HepG2 (cell line): ENCODE measurements at regions not wholly inside any gene's neighbourhood (a gene's known extent, or its start where the extent isn't known, plus 50 kb on each side); places are given as distances from the start of the nearest gene placed in this dataset.

Source experiments
- ATAC-seq: fragments of 200-7000 bp; cut with Tn5 transposase; 3 replicates; pipeline ENCODE4 v1.9.1; 2020; ENCODE audit warnings: mild to moderate bottlenecking, moderate library complexity
- BruUV-seq: library from RNA; stranded (reverse); fragments of 400-500 nt; replicated peaks from 2 replicates; lab custom pipeline; 2021; lab: Mats Ljungman, UMichigan
- CTCF ChIA-PET: fragments of 300-600 bp; formaldehyde crosslinking; extraction: SDS; loops from one replicate; lab custom pipeline; 2021; ENCODE audit warnings: low total read pairs, inconsistent platforms, low intra/inter-chr PET ratio; lab: Yijun Ruan, JAX
- POLR2A ChIA-PET: fragments of 350-600 bp; sonication (Branson Sonifier 250); formaldehyde crosslinking; loops from one replicate; lab custom pipeline; 2020; ENCODE audit warnings: antibody characterized with exemption, inconsistent platforms; lab: Yijun Ruan, JAX
- DNase-seq: peaks from one replicate; pipeline ENCODE4 v3.0.0-alpha.2; 2015; ENCODE audit warnings: low spot score
- FAIRE-seq: peaks from 3 replicates; lab custom pipeline; 2011; peaks lifted over from hg19 to GRCh38; lab: Jason Lieb, UNC
- H2AFZ ChIP-seq: one replicate; pipeline ENCODE4 v1.6.1; 2011; ENCODE audit warnings: low read length, inconsistent platforms
- H3K27ac ChIP-seq: fragments of 300-600 bp; 3 replicates; pipeline ENCODE4 v1.8.0; 2011; ENCODE audit warnings: mixed run types, mild to moderate bottlenecking, mixed read lengths, low read length, inconsistent platforms; ENCODE audit not compliant: insufficient read depth; ENCODE audit errors: extremely low read length
- H3K27me3 ChIP-seq, 2 experiments: fragments of 200-600 bp in 1 of 2; 2 replicates in 1 of 2; 3 replicates in 1 of 2; pipeline versions ENCODE4 v1.6.0 to v1.8.0; 2011; ENCODE audit warnings: low read length in 2 of 2, mild to moderate bottlenecking in 2 of 2, moderate library complexity in 2 of 2, inconsistent platforms in 1 of 2; ENCODE audit not compliant: insufficient read depth in 2 of 2, control insufficient read depth in 1 of 2
- H3K36me3 ChIP-seq, 2 experiments: fragments of 200-600 bp in 1 of 2; replicated peaks in 1 of 2; 2 replicates in 1 of 2; 3 replicates in 1 of 2; pipeline versions ENCODE4 v1.5.1 to v1.8.0; 2011; ENCODE audit warnings: low read length in 2 of 2, inconsistent platforms in 1 of 2; ENCODE audit not compliant: insufficient read depth in 2 of 2, control insufficient read depth in 1 of 2
- H3K4me1 ChIP-seq: 2 replicates; pipeline ENCODE4 v1.5.1; 2012; ENCODE audit warnings: low read length, inconsistent platforms; ENCODE audit not compliant: insufficient read depth
- H3K4me2 ChIP-seq: 2 replicates; pipeline ENCODE4 v1.6.0; 2011; ENCODE audit warnings: low read depth, low read length, inconsistent platforms
- H3K4me3 ChIP-seq, 3 experiments: fragments of 200-600 bp in 1 of 3; sonication (generic), shearing (Covaris generic) in 1 of 3; replicated peaks in 1 of 3; 2 replicates each; pipeline ENCODE4 v1.5.1; 2011 to 2016; ENCODE audit warnings: low read length in 3 of 3, inconsistent platforms in 2 of 3, low read depth in 2 of 3, mild to moderate bottlenecking in 2 of 3, control low read depth in 1 of 3, mixed read lengths in 1 of 3; ENCODE audit not compliant: insufficient read depth in 1 of 3
- H3K79me2 ChIP-seq: one replicate; pipeline ENCODE4 v1.6.1; 2011; ENCODE audit warnings: low read length, inconsistent platforms; ENCODE audit not compliant: insufficient read depth
- H3K9ac ChIP-seq: 2 replicates; pipeline ENCODE4 v1.6.0; 2011; ENCODE audit warnings: mild to moderate bottlenecking, low read depth, low read length, inconsistent platforms; ENCODE audit not compliant: insufficient read depth
- H3K9me3 ChIP-seq: 2 replicates; pipeline ENCODE4 v1.5.1; 2012; ENCODE audit warnings: mild to moderate bottlenecking, low read length
- H4K20me1 ChIP-seq: 2 replicates; pipeline ENCODE4 v1.6.0; 2011; ENCODE audit warnings: inconsistent platforms, mild to moderate bottlenecking, low read length, moderate library complexity; ENCODE audit not compliant: insufficient read depth
- ATF1 ChIP-seq: IDR thresholded peaks from 2 replicates; pipeline ENCODE4 v1.6.1; 2016; ENCODE audit warnings: mild to moderate bottlenecking, control low read depth
- ELF1 ChIP-seq: sonication (generic); formaldehyde crosslinking; IDR thresholded peaks from 2 replicates; pipeline ENCODE4 v1.4.0; 2020; ENCODE audit warnings: missing genetic modification reagents
- FOSL1 ChIP-seq: sonication (generic); formaldehyde crosslinking; IDR thresholded peaks from 2 replicates; pipeline ENCODE4 v1.9.0; 2021; ENCODE audit warnings: missing genetic modification reagents, borderline replicate concordance
- GABPB1 ChIP-seq: IDR thresholded peaks from 2 replicates; pipeline ENCODE4 v1.6.1; 2016; ENCODE audit warnings: mild to moderate bottlenecking, missing genetic modification reagents, moderate library complexity, missing compliant biosample characterization
- IRX3 ChIP-seq: sonication (generic); formaldehyde crosslinking; IDR thresholded peaks from 2 replicates; pipeline ENCODE4 v1.8.1; 2023; ENCODE audit warnings: mild to moderate bottlenecking, low read depth, missing genetic modification reagents, borderline replicate concordance
- MAFK ChIP-seq, 2 experiments: IDR thresholded peaks in 1 of 2; conservative IDR thresholded peaks in 1 of 2; 2 replicates each; pipeline ENCODE4 v1.6.1; 2011; ENCODE audit warnings: improper control_type of control experiment in 2 of 2, low read length in 2 of 2
- MLXIP ChIP-seq: sonication (generic); formaldehyde crosslinking; IDR thresholded peaks from 2 replicates; pipeline ENCODE4 v1.9.0; 2021; ENCODE audit warnings: missing genetic modification reagents, borderline replicate concordance
- PHF8 ChIP-seq: sonication (generic); formaldehyde crosslinking; IDR thresholded peaks from 2 replicates; pipeline ENCODE4 v1.5.0; 2020; ENCODE audit warnings: missing genetic modification reagents
- RBM39 ChIP-seq: fragments of 200-400 bp; formaldehyde crosslinking; IDR thresholded peaks from one replicate; pipeline ENCODE4 v1.6.1; 2018; ENCODE audit warnings: antibody characterized with exemption, mild to moderate bottlenecking, low read depth, low read length; ENCODE audit not compliant: poor library complexity, severe bottlenecking
- RXRA ChIP-seq: sonication (generic); formaldehyde crosslinking; IDR thresholded peaks from 2 replicates; pipeline ENCODE4 v1.5.1; 2020; ENCODE audit warnings: missing genetic modification reagents
- SMAD3 ChIP-seq: sonication (generic); formaldehyde crosslinking; IDR thresholded peaks from 2 replicates; pipeline ENCODE4 v1.4.0; 2020; ENCODE audit warnings: missing genetic modification reagents
- SOX13 ChIP-seq, 3 experiments: fragments of 450-650 bp in 1 of 3; sonication (generic) in 1 of 3; formaldehyde crosslinking in 1 of 3; IDR thresholded peaks in 2 of 3; conservative IDR thresholded peaks in 1 of 3; 2 replicates each; pipeline versions ENCODE4 v1.5.0 to v1.6.1; 2016 to 2020; ENCODE audit warnings: antibody characterized with exemption in 1 of 3, mild to moderate bottlenecking in 1 of 3, missing compliant biosample characterization in 1 of 3, missing genetic modification reagents in 1 of 3, moderate library complexity in 1 of 3
- U2AF2 ChIP-seq: fragments of 200-400 bp; formaldehyde crosslinking; IDR thresholded peaks from 2 replicates; pipeline ENCODE4 v1.6.1; 2017; ENCODE audit warnings: low read depth, mild to moderate bottlenecking, low read length
- ZSCAN20 ChIP-seq: sonication (generic); formaldehyde crosslinking; IDR thresholded peaks from 2 replicates; pipeline ENCODE4 v1.4.0; 2020; ENCODE audit warnings: missing genetic modification reagents, mild to moderate bottlenecking, borderline replicate concordance
- WGBS: methylation state at CpG from one replicate; pipeline ENCODE4 v1.1.6; 2017; ENCODE audit warnings: low lambda C conversion rate; 5-methylcytosine and 5-hydroxymethylcytosine counted together
- in situ Hi-C: cut with HindIII; loops from 2 replicates; pipeline ENCODE4 v1.10.0; 2017; ENCODE audit warnings: low pct_unique_long_range_greater_than_20kb; ENCODE audit not compliant: extremely low pct_ligation_motif_present
- intact Hi-C: fragments of 100-400 bp; cut with micrococcal nuclease; formaldehyde crosslinking; loops from one replicate; pipeline ENCODE4 v1.10.0; 2022; ENCODE audit not compliant: unreplicated experiment

GRCh38 chr4:122297694-122298093, 81.1 kb upstream of the ADAD1 start:
- Histone ChIP-seq H3K27me3 (no peaks in the 10 kb centered on the region), H3K9ac (no peak overlapping the region), H3K9me3 (no peaks in the 10 kb centered on the region), H3K27ac (no peak overlapping the region), H3K79me2 (no peaks in the 10 kb centered on the region), H3K4me2 (no peak overlapping the region), H2AFZ (no peak overlapping the region), H3K4me1 (no peaks in the 10 kb centered on the region), H3K4me3 (no peak overlapping the region), H3K36me3 (no peaks in the 10 kb centered on the region), H4K20me1 (no peaks in the 10 kb centered on the region)
- FAIRE-seq = no peak
- intact Hi-C loops (no loop called here), in situ Hi-C loops (no loop called here)
- WGBS = 95% methylated on average over 1 of the region's 1 CpG
- BruUV-seq = no TSS peak
- ChIA-PET CTCF (no interaction called here), POLR2A (no interaction called here)
- ATAC-seq = no peak
- TF ChIP-seq IRX3 (CRISPR knock-in tag) = no peak
- TF ChIP-seq FOSL1 (CRISPR knock-in tag) = no peak
- TF ChIP-seq MLXIP (CRISPR knock-in tag) = no peak
- no peak for TF ChIP-seq PHF8 (CRISPR knock-in tag)
- TF ChIP-seq U2AF2 = no peak
- no peak for TF ChIP-seq GABPB1
- no peak for DNase-seq

- DNase-seq = no peak
- Histone ChIP-seq H3K4me1 (no peaks in the 10 kb centered on the region), H4K20me1 (no peaks in the 10 kb centered on the region), H3K79me2 (no peaks in the 10 kb centered on the region), H3K9ac (no peak overlapping the region), H3K4me2 (no peak overlapping the region), H2AFZ (no peak overlapping the region), H3K27ac (no peak overlapping the region), H3K4me3 (no peak overlapping the region), H3K36me3 (peaks cover 0 to 3% of the 10 kb centered on the region in 2 experiments; a peak in 1 of 5 replicates), H3K27me3 (no peaks in the 10 kb centered on the region), H3K9me3 (no peaks in the 10 kb centered on the region)
- in situ Hi-C loops (loop anchor here (25.0 kb wide), 1 partner anchor 287 kb away; no protein-coding TSS in a partner anchor), intact Hi-C loops (no loop called here)
- no TSS peak for BruUV-seq
- CTCF ChIA-PET = no interaction called here
- TF ChIP-seq ELF1 (CRISPR knock-in tag) = no peak
- TF ChIP-seq RBM39 = no peak
- no peak for TF ChIP-seq ATF1 (CRISPR knock-in tag)
- no peak for TF ChIP-seq MAFK (conservative IDR thresholded peaks at IDR 0.05 in 1 of 2, IDR thresholded peaks at IDR 0.05 in 1 of 2; ENCODE audit: low read length in 2 of 2)
- no peak for TF ChIP-seq ZSCAN20 (CRISPR knock-in tag)
- TF ChIP-seq SOX13 (IDR thresholded peaks at IDR 0.05) = no peak
- TF ChIP-seq SOX13 (CRISPR knock-in tag; conservative IDR thresholded peaks at IDR 0.05 in 1 of 2, IDR thresholded peaks at IDR 0.05 in 1 of 2) = no peak
- no peak for TF ChIP-seq RXRA (CRISPR knock-in tag)
- TF ChIP-seq SMAD3 (CRISPR knock-in tag) = no peak
- POLR2A ChIA-PET = no interaction called here
- ATAC-seq = no peak
- FAIRE-seq = no peak
Measured at GRCh38 chr4:122300776-122301175, 78.0 kb upstream of the ADAD1 start.
